Prostate gland (tissue), 2 donors: ENCODE measurements at regions not wholly inside any gene's neighbourhood (a gene's known extent, or its start where the extent isn't known, plus 50 kb on each side); places are given as distances from the start of the nearest gene placed in this dataset.

Experiments
- CTCF ChIP-seq, 4 experiments: fragments of 200-600 bp in 2 of 4; fragments of 450-650 bp in 2 of 4; sonication (generic) in 2 of 4; IDR thresholded peaks; 1 replicate in 3 of 4; 2 replicates in 1 of 4; pipeline ENCODE4 v1.5.1; 2016 to 2019; ENCODE audit warnings: antibody characterized with exemption in 4 of 4, mild to moderate bottlenecking in 2 of 4, moderate library complexity in 2 of 4
- POLR2A ChIP-seq: fragments of 450-650 bp; IDR thresholded peaks from one replicate; pipeline ENCODE4 v1.6.1; 2016; ENCODE audit warnings: antibody characterized with exemption, mild to moderate bottlenecking

- TF ChIP-seq CTCF (IDR thresholded peaks at IDR 0.05) = no peak
- no peak for TF ChIP-seq POLR2A
These were observed 174.6 kb upstream of the GALNT5 start for GRCh38 chr2:157082950-157083349.
